Mucosa of descending colon (tissue), 3 donors: ENCODE measurements at regions not wholly inside any gene's neighbourhood (a gene's known extent, or its start where the extent isn't known, plus 50 kb on each side); places are given as distances from the start of the nearest gene placed in this dataset.
A peak's percentile ranks its signal among the peaks of the same experiment; 100 is the strongest.

Experiments
- ATAC-seq: fragments of 200-7000 bp; cut with Tn5 transposase; one replicate; pipeline ENCODE4 v1.9.1; 2020; ENCODE audit warnings: mild to moderate bottlenecking, moderate library complexity
- DNase-seq, 3 donors: peaks; one replicate each; pipeline ENCODE4 v3.0.0-alpha.2; 2020
- H3K36me3 ChIP-seq: fragments of 200-600 bp; one replicate; pipeline ENCODE4 v1.8.0; 2021; ENCODE audit warnings: low read depth, mild to moderate bottlenecking
- H3K4me1 ChIP-seq: fragments of 200-600 bp; one replicate; pipeline ENCODE4 v1.8.0; 2021; ENCODE audit warnings: low read depth, mild to moderate bottlenecking
- H3K4me3 ChIP-seq: fragments of 200-600 bp; one replicate; pipeline ENCODE4 v1.8.0; 2021; ENCODE audit warnings: mild to moderate bottlenecking
- H3K9me3 ChIP-seq: fragments of 200-600 bp; one replicate; pipeline ENCODE4 v1.8.0; 2021; ENCODE audit warnings: mild to moderate bottlenecking
- intact Hi-C, 2 donors: fragments of 100-400 bp; cut with DNase I in 1 of 2; cut with micrococcal nuclease in 1 of 2; formaldehyde crosslinking; loops; one replicate each; pipeline versions ENCODE4 v1.11.0 to v1.11.1; 2022; cut with DNase I, micrococcal nuclease
- TF ChIP-seq, protein P1 (sequence below): fragments of 200-600 bp; IDR thresholded peaks from one replicate; pipeline ENCODE4 v1.8.0; 2022; ENCODE audit warnings: antibody characterized with exemption, mild to moderate bottlenecking
- donor health status: DM: no; HTN: no; CAD: no; lungs with moderate emphysema.
- donor health status: DM: no; HTN: no; CAD: no.
- donor health status: DM: no; HTN: yes; CAD: no.

DNA sequence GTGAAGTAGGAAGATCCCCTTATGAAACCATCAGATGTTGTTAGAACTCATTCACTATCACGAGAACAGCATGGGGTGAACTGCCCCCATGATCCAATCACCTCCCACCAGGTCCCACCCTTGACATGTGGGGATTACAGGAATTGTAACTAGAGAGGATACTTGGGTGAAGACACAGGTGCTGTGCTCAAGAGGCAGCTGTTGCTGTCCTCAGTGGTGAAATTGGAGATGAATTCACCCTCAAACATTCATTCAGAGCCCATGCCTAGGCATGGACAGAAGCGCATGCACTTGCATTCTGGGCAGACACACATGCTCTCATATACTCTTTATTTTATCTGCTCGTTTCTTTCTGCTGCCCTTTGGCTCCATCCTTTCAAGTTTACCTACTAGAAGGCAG, 385.0 kb downstream of the INSC start:
- Histone ChIP-seq H3K4me3 (no peak overlapping the region), H3K4me1 (peaks cover 3% of the 10 kb centered on the region), H3K9me3 (no peaks in the 10 kb centered on the region), H3K36me3 (no peaks in the 10 kb centered on the region)
- TF ChIP-seq, protein P1, sequence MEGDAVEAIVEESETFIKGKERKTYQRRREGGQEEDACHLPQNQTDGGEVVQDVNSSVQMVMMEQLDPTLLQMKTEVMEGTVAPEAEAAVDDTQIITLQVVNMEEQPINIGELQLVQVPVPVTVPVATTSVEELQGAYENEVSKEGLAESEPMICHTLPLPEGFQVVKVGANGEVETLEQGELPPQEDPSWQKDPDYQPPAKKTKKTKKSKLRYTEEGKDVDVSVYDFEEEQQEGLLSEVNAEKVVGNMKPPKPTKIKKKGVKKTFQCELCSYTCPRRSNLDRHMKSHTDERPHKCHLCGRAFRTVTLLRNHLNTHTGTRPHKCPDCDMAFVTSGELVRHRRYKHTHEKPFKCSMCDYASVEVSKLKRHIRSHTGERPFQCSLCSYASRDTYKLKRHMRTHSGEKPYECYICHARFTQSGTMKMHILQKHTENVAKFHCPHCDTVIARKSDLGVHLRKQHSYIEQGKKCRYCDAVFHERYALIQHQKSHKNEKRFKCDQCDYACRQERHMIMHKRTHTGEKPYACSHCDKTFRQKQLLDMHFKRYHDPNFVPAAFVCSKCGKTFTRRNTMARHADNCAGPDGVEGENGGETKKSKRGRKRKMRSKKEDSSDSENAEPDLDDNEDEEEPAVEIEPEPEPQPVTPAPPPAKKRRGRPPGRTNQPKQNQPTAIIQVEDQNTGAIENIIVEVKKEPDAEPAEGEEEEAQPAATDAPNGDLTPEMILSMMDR = no peak
- intact Hi-C loops = no loop called here
- ATAC-seq (no peak), DNase-seq (no peak)

DNA sequence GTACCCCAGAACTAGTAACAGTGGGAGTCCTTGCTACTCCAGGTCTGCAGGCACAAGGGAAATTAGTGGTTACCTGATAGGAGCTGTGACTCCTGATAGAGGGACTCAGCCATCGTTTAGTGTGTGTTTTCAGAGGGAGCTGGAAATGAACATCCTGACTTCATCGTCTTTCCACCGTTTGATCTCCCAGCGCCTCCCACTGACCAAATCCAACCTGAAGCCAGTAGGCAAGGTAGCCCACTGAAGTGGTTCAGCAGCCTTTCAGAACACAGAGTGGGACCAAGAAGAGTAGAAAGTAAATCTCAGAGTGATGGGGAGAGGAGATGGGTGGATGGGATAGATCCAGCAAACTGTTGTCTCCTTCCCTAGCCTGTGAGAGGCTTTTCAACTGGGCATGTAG, 385.9 kb downstream of the INSC start:
- ATAC-seq = no peak
- no peak for DNase-seq
- H3K4me1 ChIP-seq = peaks cover 3% of the 10 kb centered on the region
- no peak overlapping the region for H3K4me3 ChIP-seq
- no peaks in the 10 kb centered on the region for H3K9me3 ChIP-seq
- H3K36me3 ChIP-seq = no peaks in the 10 kb centered on the region
- intact Hi-C loops = no loop called here
- TF ChIP-seq, protein P1 = no peak

DNA sequence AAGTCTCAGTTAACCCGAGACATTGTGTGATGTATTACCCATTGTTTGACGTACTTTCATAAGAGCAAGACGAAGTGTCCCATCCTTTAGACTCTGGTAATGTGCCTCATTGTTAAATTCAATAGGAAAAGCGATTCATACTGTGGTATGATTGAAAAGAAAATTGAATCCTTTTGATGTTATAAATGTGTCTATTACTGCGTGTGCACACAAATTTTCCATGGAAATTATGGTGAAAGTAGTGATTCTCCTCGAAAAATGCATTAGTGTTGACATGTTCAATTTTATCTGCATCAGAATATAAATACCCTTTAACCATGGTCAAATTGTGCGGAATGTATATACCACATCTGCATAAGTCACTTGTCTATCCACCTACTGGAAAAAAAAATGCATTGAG, 386.8 kb downstream of the INSC start:
- ATAC-seq (no peak), DNase-seq (no peak)
- intact Hi-C loops = no loop called here
- TF ChIP-seq, protein P1 = no peak
- no peaks in the 10 kb centered on the region for H3K36me3 ChIP-seq
- no peaks in the 10 kb centered on the region for H3K9me3 ChIP-seq
- peaks cover 3% of the 10 kb centered on the region for H3K4me1 ChIP-seq
- H3K4me3 ChIP-seq = no peak overlapping the region

DNA sequence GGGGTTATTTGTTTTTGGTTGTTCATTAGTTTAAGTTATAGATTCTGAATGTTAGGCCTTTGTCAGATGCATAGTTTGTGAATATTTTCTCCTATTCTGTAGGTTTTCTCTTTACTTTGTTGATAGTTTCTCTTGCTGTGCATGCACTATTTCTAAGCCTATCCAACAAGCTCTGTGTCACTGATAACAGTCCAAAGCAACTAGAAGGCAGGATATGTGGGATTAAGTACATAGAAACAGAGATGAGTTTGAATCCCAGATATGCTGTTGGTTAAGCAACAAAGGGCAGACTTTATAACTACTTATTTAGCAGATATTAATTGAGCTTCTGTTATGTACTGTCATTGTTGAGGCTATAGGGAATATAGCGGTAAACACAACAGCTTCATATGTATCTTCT, 390.4 kb downstream of the INSC start:
- DNase-seq (no peak), ATAC-seq (no peak)
- Histone ChIP-seq H3K9me3 (no peaks in the 10 kb centered on the region), H3K4me1 (peaks cover 4% of the 10 kb centered on the region), H3K4me3 (no peak overlapping the region), H3K36me3 (no peaks in the 10 kb centered on the region)
- TF ChIP-seq, protein P1 = no peak
- intact Hi-C loops = no loop called here

DNA sequence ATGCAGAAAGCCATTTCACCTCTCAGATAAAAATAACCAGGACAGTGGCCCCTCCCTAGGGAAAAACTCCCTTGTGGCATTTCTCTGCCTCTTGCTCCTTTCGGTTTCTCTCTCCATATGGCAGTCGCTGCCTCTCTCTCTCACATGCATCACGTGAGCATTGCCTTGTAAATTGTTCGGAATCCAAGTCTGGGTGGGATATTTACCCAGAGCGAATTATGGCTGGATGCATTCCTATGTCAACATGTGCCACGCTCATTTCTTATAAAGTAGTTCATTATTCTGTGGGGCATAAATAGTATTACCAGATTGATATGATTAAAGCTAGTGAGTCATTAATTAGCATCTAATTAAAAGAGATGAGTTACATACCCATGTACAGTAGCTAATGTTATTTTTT, 392.9 kb downstream of the INSC start:
- Histone ChIP-seq H3K36me3 (no peaks in the 10 kb centered on the region), H3K4me3 (no peak overlapping the region), H3K9me3 (no peaks in the 10 kb centered on the region), H3K4me1 (peaks cover 4% of the 10 kb centered on the region)
- intact Hi-C loops = no loop called here
- DNase-seq = peak in 1 of 3 donors; percentile 76
- ATAC-seq = peak; percentile 98
- TF ChIP-seq, protein P1 = no peak

DNA sequence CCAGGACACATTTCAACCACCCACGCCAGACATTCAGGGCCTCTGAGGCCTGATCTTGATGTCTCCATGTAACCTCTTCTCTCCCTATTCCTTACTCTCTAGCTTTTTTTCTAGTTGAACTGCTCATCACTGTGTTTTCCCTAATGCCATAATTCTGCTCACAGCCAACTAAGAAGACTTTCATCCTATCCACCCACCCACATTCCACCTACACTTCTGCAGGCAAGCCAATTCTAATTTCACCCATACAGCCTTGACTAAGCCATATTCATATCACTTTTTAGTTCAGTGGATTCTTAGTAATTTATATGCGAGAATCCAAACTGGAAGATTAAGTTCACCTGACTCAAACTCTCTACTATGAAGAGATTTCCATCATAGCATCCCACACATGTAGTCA, 394.4 kb downstream of the INSC start:
- H3K4me3 ChIP-seq = no peak overlapping the region
- H3K4me1 ChIP-seq = peaks cover 4% of the 10 kb centered on the region
- DNase-seq = no peak
- no peaks in the 10 kb centered on the region for H3K36me3 ChIP-seq
- no peaks in the 10 kb centered on the region for H3K9me3 ChIP-seq
- intact Hi-C loops = no loop called here
- TF ChIP-seq, protein P1 = no peak
- ATAC-seq = no peak
